HepG2 (cell line): ENCODE measurements at regions not wholly inside any gene's neighbourhood (a gene's known extent, or its start where the extent isn't known, plus 50 kb on each side); places are given as distances from the start of the nearest gene placed in this dataset.

Experiments used
- ATF3 ChIP-seq: sonication (generic); formaldehyde crosslinking; IDR thresholded peaks from 2 replicates; pipeline ENCODE4 v1.4.0; 2020; ENCODE audit warnings: missing genetic modification reagents
- CHD2 ChIP-seq: IDR thresholded peaks from 2 replicates; pipeline ENCODE4 v1.6.1; 2011; ENCODE audit warnings: low read depth, low read length, improper control_type of control experiment
- FOXO4 ChIP-seq: sonication (generic); formaldehyde crosslinking; conservative IDR thresholded peaks from 2 replicates; pipeline ENCODE4 v1.8.1; 2023; ENCODE audit warnings: missing genetic modification reagents
- HNF4G ChIP-seq, 2 experiments: sonication (generic) in 1 of 2; formaldehyde crosslinking in 1 of 2; IDR thresholded peaks; 2 replicates each; pipeline versions ENCODE4 v1.4.0 to v1.6.1; 2011 to 2020; ENCODE audit warnings: borderline replicate concordance in 2 of 2, low read depth in 2 of 2, mild to moderate bottlenecking in 2 of 2, low read length in 1 of 2, missing genetic modification reagents in 1 of 2, moderate library complexity in 1 of 2
- NFE2 ChIP-seq: sonication (generic); formaldehyde crosslinking; IDR thresholded peaks from 2 replicates; pipeline ENCODE4 v1.4.0; 2020; ENCODE audit warnings: missing genetic modification reagents
- NR3C1 ChIP-seq: sonication (generic); formaldehyde crosslinking; IDR thresholded peaks from 2 replicates; pipeline ENCODE4 v1.4.0; 2020; ENCODE audit warnings: missing genetic modification reagents
- PAX8 ChIP-seq: sonication (generic); formaldehyde crosslinking; IDR thresholded peaks from 2 replicates; pipeline ENCODE4 v1.8.0; 2022; ENCODE audit warnings: mild to moderate bottlenecking, missing genetic modification reagents, borderline replicate concordance
- SKI ChIP-seq: fragments of 450-650 bp; IDR thresholded peaks from one replicate; pipeline ENCODE4 v1.6.1; 2018; ENCODE audit warnings: mild to moderate bottlenecking; ENCODE audit not compliant: partially characterized antibody
- SMARCE1 ChIP-seq: fragments of 450-650 bp; IDR thresholded peaks from 2 replicates; pipeline ENCODE4 v1.6.1; 2017; ENCODE audit warnings: borderline replicate concordance
- ZNF431 ChIP-seq: sonication (generic); formaldehyde crosslinking; IDR thresholded peaks from 2 replicates; pipeline ENCODE4 v1.9.0; 2022; ENCODE audit warnings: missing genetic modification reagents, low read depth, mild to moderate bottlenecking, borderline replicate concordance
- ZNF816 ChIP-seq: sonication (generic); formaldehyde crosslinking; IDR thresholded peaks from 2 replicates; pipeline ENCODE4 v1.8.0; 2022; ENCODE audit warnings: missing genetic modification reagents, mild to moderate bottlenecking, borderline replicate concordance
- ZSCAN29 ChIP-seq: sonication (generic); formaldehyde crosslinking; conservative IDR thresholded peaks from 2 replicates; pipeline ENCODE4 v1.4.0; 2020; ENCODE audit warnings: mild to moderate bottlenecking, missing genetic modification reagents
- TF ChIP-seq, protein P1 (sequence below): sonication (generic); formaldehyde crosslinking; IDR thresholded peaks from 2 replicates; pipeline ENCODE4 v1.5.0; 2020; ENCODE audit warnings: mild to moderate bottlenecking, missing genetic modification reagents, moderate library complexity
- TF ChIP-seq, protein P2 (sequence below): sonication (generic); formaldehyde crosslinking; IDR thresholded peaks from 2 replicates; pipeline ENCODE4 v1.4.0; 2020; ENCODE audit warnings: missing genetic modification reagents

DNA sequence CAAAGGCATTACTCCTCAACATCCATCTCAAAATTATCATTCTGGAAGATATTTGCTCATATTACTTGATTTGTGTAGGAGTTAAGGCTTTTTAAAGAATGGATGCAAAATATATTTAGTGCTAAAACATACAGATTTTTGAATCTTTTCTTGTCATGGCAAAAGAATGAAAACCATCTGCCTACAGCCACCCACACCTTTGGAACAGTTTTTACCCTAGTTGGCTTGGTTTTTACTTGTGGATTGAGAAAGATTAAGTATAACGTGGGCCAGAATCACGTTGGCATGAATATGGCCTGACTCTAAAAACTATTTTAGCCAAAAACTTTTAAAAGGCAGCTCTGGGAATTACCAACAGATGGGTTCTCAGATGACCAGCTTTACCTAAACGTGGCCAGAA lies 128.2 kb downstream of the SPAG6 start:
- TF ChIP-seq, protein P1, sequence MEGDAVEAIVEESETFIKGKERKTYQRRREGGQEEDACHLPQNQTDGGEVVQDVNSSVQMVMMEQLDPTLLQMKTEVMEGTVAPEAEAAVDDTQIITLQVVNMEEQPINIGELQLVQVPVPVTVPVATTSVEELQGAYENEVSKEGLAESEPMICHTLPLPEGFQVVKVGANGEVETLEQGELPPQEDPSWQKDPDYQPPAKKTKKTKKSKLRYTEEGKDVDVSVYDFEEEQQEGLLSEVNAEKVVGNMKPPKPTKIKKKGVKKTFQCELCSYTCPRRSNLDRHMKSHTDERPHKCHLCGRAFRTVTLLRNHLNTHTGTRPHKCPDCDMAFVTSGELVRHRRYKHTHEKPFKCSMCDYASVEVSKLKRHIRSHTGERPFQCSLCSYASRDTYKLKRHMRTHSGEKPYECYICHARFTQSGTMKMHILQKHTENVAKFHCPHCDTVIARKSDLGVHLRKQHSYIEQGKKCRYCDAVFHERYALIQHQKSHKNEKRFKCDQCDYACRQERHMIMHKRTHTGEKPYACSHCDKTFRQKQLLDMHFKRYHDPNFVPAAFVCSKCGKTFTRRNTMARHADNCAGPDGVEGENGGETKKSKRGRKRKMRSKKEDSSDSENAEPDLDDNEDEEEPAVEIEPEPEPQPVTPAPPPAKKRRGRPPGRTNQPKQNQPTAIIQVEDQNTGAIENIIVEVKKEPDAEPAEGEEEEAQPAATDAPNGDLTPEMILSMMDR (CRISPR knock-in tag): no peak
- TF ChIP-seq ZNF431 (CRISPR knock-in tag): no peak
- no peak for TF ChIP-seq SMARCE1
- no peak for TF ChIP-seq SKI
- TF ChIP-seq, protein P2, sequence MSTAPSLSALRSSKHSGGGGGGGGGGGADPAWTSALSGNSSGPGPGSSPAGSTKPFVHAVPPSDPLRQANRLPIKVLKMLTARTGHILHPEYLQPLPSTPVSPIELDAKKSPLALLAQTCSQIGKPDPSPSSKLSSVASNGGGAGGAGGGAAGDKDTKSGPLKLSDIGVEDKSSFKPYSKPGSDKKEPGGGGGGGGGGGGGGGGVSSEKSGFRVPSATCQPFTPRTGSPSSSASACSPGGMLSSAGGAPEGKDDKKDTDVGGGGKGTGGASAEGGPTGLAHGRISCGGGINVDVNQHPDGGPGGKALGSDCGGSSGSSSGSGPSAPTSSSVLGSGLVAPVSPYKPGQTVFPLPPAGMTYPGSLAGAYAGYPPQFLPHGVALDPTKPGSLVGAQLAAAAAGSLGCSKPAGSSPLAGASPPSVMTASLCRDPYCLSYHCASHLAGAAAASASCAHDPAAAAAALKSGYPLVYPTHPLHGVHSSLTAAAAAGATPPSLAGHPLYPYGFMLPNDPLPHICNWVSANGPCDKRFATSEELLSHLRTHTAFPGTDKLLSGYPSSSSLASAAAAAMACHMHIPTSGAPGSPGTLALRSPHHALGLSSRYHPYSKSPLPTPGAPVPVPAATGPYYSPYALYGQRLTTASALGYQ (CRISPR knock-in tag): no peak
- no peak for TF ChIP-seq HNF4G (IDR thresholded peaks at IDR 0.05; ENCODE audit: borderline replicate concordance, low read depth, low read length)
- TF ChIP-seq HNF4G (CRISPR knock-in tag; IDR thresholded peaks at IDR 0.05; ENCODE audit: borderline replicate concordance, low read depth): no peak
- TF ChIP-seq ZNF816 (CRISPR knock-in tag): no peak
- TF ChIP-seq NR3C1 (CRISPR knock-in tag): no peak
- TF ChIP-seq ZSCAN29: no peak
- no peak for TF ChIP-seq ATF3
- no peak for TF ChIP-seq PAX8
- TF ChIP-seq FOXO4 (CRISPR knock-in tag): no peak
- TF ChIP-seq CHD2: no peak
- no peak for TF ChIP-seq NFE2 (CRISPR knock-in tag)
